DMS114 treated with DMSO at 0.1 percent for 48 hours (cell line): ENCODE measurements at regions not wholly inside any gene's neighbourhood (a gene's known extent, or its start where the extent isn't known, plus 50 kb on each side); places are given as distances from the start of the nearest gene placed in this dataset.
"Not testable (repeated sequence)": the region's sequence is repeated elsewhere in the genome, so short reads cannot be mapped to it uniquely, and the experiment has no call there.

Experiments used
- DNase-seq: peaks from one replicate; lab custom pipeline; 2025; ENCODE audit not compliant: unreplicated experiment; lab: John Stamatoyannopoulos, UW

DNA sequence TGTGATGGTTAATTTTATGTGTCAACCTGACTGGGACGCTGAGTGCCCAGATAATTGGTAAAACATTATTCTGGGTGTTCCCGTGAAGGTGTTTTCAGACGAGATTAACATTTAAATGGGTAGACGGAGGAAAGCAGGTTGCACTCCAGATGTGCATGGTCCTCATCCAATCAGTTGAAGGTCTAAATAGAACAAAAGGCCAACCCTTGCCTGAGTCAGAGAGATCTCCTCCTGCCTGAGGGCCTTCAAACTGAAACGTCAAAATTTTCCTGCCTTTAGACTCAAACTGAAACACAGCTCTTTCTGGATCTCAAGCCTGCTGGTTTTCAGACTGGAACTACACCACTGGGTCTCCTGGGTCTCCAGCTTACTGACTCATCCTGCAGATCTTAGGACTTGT is 73.5 kb downstream of the NPIPA8 start:
- not testable (repeated sequence) for DNase-seq

DNA sequence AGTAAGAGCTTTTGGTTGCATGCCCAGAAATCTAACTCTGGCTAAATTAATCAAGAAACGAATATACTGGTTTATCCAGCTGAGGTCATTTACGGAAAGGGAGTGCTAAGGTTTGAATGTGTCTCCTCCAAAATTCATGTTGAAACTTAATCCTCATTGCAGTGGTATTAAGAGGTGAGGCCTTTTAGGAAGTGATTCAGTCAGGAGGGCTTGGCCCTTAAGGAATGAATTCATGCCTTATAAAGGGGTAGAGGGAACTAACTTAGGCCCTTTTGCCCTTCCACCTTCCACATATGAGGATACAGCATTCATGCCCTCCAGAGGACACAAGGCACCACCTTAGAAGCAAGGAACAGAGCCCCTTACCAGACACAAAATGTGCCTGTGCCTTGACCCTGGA is 74.7 kb downstream of the NPIPA8 start:
- DNase-seq: not testable (repeated sequence)

DNA sequence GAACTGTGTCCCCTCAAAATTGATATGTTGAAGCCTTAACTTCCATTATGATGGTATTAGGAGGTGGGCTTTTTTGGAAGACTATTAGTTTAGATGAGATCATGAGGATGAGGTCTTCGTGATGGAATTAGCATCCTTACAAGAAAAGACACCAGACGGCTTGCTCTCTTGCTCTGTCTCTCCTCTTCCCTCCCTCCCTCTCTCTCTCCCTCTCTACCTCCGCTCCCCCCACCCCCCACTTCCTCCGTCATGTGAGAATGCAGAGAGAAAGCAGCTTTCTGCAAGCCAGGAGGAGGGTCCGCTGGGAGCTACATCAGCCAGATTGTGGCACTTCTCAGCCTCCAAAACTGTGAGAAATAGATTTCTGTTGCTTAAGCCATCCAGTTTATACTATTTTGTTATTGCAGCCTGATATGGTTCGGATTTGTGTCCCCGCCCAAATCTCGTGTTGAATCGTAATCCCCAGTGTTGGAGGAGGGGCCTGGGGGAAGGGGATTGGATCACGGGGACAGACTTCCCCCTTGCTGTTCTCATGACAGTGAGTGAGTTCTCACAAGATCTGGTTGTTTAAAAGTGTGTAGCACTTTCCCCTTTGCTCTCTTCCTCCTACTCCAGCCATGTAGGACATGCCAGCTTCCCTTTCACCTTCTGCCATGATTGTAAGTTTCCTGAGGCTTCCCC is 76.9 kb downstream of the NPIPA8 start:
- not testable (repeated sequence) for DNase-seq

DNA sequence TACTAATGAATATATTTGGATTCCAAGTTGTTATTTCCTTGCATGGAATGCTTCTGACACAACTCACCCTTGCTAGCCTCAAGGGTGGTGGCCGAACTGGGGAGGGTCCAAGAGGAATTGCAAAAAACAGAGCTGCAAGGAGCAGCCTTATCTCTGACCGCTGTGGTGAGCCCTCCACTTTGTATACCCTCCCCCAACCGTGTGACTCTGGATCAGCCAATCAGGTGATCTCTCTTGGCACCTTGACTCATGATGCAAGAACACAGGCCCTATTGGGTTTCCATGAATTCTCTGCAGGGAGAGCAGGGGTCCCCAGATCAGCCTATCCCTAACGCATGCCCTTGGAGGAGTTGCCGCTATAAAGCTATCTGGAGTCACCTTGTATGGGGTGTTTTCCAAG is 83.6 kb downstream of the NPIPA8 start:
- not testable (repeated sequence) for DNase-seq

DNA sequence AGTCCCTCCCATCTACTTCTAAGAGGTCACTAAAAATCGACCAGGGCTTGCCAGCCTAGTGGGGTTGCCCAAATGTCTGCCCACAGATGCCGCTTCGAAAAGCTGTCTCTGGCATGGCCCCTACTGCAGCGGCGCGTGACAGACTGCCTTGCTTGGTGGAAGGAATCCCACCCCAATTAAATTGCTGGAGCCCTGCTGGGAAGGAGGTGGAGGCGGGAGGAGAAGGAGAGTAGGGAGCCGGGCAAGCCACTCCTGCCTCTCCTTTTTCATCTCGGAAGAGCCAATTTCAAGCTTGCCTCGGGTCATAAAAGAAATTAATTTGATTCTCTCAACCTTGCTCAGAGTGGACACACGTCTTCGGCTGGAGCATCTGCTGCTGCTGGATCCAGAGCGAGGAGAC is 106.0 kb downstream of the NPIPA8 start:
- DNase-seq: not testable (repeated sequence)

DNA sequence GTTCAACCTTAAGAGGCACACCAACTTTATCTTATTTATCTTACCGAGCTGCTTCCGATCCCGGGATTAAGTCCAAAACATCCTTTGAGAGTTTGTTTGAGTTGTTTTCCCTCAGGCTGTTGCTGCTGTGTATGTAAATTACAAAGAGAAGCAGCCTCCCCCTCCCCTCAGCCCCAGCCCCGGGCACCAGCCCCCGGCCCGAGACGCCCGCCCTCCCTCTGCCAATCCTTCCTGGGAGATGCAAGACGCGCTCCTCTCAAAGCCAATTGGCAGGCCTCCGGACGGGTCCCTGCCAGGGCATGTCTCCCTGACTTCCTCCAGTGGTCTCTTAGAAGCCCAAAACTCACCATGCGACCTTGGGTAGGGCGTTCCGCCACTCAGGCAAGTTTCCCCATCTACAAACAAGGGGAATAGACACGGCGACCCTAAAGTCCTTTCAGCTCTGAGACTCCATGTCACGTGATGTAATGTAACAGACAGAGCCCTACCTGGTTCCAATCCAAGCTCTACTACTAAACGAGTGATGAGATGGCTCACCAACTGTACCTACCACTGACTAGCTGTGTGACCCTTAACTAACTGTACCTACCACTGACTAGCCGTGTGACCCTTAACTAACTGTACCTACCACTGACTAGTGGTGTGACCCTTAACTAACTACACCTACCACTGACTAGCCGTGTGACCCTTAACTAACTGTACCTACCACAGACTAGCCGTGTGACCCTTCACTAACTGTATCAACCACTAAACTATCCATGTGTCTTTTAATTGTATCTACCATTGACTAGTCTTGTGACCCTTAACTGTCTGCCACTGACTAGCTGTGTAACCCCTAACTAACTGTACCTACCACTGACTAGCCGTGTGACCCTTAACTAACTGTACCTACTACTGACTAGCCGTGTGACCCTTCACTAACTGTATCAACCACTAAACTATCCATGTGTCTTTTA is 114.2 kb downstream of the NPIPA8 start:
- DNase-seq: not testable (repeated sequence)

DNA sequence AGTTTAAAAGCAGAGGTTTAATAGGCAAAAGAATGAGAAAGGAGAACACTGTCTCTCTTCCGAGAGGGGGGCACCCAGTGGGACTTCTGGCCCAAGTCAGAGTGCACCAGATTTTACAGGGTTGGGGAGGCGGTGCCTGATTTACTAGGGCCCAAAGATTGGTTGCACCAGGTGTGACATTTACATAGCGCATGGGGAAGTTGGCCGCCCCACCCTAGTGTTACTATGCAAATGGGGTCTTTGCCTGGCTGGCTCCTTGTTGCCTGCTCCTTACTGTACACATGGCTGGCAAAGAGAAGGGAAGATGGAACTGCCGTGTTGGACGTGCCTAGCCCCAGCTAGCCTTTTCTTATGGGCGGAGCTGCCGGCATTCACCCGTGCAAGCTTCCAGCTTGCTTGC is 118.8 kb downstream of the NPIPA8 start:
- DNase-seq: not testable (repeated sequence)

DNA sequence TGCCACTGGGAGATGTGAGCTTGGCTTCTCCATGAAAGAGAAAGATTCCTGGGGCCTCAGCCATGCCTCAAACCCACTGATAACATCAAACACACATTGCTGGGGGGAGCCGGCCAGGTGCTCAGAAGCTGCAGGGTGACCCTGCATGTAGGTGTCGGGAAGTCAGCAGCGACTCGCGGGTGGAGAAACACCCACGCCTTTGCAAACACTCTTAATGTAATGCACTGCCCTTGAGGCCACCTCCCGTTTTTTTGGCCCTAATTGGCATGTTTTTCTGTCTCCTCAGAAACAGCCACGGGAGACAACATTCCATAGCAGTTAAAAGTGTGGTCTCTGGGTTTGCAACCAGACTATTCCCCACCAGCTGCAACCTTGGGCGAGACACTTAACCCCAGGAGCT is 119.7 kb downstream of the NPIPA8 start:
- not testable (repeated sequence) for DNase-seq

DNA sequence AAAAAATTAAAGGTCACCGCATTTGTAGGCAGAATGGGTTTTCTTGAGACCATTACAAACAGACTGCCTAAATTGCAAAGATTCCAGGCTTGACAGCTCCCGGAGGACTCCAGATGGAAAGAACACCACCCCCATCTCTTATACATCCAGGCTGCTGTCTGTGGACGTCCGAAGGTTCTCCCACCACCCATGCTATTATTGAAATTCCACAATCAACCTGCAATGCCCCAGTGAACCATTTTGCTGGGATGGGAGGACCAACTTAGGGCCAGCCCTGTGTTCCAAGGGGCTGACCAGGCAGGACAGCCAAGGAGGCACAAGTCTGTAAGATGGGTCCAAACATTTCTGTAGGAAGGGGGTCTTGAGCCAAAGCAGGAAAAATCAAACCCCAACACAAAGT is 122.7 kb downstream of the NPIPA8 start:
- DNase-seq: not testable (repeated sequence)

DNA sequence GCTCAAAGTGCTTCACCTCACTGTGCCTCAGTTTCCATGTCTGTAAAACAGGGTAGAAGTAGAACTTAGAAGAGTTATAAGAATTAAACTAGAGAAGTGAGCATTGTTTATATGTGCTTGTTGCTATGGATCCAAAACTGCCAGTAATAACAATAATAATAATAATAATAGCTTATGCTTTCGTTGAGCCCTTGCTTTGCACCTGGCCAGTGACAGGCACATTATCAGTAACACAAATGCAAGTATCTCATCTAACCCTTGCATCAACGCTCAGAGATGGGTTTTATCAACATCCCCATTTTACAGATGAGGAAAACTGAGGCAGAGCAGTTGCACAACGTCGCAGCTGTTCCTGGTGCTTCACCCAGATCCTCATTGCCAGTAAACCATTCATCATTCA is 125.0 kb downstream of the NPIPA8 start:
- not testable (repeated sequence) for DNase-seq

DNA sequence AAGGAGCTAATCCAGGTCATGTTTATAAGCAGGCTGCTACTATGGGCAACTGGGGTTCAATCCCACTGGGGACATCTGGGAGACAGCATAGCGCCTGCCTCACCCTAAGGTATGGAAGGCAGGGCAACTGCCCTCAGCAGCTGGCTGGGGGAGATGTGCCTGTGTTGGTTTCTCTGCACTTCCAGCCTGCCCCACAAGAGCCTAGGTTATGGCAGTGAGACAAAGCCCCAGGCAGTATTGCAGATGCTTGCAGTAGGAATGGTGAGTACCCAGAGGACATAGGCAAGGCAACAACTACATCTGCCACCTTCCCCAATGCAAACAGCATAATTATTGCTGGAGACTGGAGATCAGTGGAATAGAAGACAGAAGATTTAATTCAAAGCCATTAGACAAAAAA is 131.8 kb downstream of the NPIPA8 start:
- DNase-seq: not testable (repeated sequence)

DNA sequence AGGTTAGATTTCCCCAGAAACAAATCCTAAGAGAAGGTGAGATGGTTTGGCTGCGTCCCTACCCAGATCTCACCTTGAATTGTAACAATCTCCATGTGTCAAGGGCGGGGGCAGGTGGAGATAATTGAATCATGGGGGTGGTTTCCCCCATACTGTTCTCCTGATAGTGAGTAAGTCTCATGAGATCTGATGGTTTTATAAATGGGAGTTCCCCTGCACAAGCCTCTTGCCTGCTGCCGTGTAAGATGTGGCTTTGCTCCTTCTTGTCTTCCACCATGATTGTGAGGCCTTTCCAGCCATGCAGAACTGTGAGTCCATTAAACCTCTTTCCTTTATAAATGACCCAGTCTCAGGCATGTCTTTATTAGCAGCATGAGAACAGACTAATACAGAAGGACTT is 132.2 kb downstream of the NPIPA8 start:
- DNase-seq: not testable (repeated sequence)

DNA sequence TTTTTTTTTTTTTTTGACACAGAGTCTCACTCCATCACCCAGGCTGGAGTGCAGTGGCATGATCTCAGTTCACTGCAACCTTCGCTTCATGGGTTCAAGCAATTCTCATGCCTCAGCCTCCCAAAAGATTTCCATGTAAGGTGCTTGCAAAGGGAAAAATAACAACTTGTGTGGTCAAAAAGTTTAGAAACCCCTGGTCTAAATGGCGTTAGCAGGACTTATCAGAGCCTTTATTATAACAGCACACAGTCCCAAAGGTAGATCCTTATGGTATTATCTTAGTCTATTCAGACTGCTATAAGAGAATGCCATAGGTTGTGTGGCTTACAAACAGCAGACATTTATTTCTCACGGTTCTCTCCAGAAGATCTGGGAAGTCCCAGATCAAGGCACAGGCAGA is 135.0 kb downstream of the NPIPA8 start:
- not testable (repeated sequence) for DNase-seq

DNA sequence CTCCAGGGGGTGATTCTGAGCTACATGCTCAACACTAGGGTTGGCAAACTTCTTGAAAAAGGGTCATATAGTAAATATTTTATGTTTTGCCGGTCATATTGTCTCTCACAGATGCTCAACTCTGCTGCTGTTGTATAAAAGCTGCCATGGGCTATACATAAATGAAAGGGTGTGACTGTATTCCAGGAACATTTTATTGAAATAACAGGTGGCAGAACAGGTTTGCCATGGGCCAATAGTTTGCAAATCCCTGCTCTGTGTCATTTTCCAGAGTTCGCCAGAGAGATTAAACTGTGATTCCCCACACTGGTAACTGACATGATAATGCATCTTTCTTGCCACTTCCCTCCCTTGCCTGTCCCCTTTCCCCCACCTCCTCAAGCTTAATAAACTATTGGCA is 144.1 kb downstream of the NPIPA8 start:
- not testable (repeated sequence) for DNase-seq

DNA sequence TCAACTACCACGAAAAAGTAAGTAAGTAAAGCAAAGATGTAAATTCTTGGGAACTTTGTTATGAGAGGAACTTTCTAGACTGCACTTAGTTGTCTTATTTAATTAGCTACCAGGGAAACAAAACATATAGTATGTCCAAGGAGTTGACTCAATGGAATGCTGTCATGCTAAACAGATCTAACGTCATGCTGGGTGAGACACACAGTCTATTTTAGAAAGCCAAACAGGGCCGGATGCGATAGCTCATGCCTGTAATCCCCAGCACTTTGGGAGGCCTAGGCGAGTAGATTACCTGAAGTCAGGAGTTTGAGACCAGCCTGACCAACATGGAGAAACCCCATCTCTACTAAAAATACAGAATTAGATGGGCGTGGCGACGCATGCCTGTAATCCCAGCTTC is 146.4 kb downstream of the NPIPA8 start:
- DNase-seq: not testable (repeated sequence)

DNA sequence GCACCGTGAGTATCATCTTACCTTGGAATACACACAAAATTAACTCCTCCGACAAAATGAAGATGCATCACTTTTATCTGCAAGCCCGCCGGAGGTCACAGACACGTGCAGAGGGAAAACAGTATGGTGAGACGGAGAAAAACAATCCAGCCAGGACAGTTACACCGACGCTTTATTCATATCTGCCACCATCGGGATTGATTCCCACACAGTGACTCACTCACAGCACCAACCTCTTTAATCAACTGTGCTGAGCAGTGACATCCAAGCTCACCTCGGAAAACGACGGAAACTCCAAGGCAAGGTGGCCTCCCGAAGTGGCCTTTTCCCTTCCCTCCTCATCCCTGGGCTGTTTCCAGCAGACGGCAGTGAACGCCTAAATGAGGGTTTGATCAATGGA is 151.8 kb downstream of the NPIPA8 start:
- not testable (repeated sequence) for DNase-seq

DNA sequence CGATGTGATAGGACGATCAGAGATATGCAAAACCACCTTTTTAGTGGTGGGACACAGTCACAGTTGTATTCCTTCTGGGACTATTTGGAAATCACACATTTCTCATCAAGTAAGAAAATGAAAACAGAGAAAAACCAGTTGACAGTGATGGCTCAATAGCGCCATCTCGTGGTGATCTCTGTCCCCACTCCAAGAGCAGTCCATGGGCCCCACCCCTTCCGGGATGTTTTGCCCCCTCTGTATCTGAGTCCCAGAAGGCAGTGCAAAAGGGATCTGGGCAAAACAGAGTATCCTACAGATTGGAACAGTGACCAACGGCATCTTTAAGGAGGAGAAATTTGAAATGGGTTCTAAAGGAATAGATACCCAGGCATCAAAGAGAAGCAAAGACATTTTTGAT is 155.5 kb downstream of the NPIPA8 start:
- DNase-seq: not testable (repeated sequence)

DNA sequence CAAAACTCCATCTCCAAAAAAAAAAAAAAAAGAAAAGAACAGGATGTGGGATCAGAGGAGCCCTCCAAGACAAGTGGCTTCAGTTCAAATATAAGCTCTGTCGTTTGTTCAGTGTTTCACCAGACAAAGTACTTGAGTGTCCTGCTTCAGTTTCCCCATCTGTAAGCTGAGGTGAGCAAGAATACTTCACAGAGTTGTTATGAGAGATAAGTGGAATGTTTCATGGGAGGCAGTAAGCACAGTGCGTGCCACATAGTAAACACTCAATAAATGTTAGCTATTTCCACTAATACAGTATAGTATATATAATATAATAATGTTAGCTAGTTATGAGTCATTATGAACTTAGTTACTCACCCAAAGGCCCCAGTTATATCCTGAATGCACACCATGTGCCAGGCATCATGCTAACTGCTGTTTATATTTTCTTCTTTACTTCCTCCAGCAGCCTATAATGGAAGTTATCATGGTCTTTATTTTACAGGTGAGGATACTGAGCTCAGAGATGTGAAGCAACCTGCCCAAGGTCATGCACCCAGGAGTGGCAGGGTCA is 162.5 kb downstream of the NPIPA8 start:
- not testable (repeated sequence) for DNase-seq

DNA sequence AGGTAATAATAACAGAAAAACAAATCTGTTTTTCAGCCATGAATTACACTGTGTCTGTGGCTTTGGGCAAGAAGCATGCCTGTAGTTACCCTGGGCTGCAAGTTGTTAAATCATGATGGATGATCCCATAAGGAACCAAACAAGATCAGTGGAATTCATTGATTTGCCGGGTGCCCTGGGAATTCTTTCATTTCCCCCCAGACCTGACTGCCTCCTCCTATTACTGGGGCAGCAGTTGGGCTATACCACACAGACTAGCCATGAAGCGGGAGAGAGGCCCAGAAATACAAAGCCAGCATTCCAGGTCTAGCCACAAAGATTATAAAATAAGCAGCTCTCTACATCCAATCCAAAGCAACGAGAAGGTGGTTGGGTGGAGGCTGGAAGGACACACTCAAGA is 174.2 kb downstream of the NPIPA8 start:
- not testable (repeated sequence) for DNase-seq

DNA sequence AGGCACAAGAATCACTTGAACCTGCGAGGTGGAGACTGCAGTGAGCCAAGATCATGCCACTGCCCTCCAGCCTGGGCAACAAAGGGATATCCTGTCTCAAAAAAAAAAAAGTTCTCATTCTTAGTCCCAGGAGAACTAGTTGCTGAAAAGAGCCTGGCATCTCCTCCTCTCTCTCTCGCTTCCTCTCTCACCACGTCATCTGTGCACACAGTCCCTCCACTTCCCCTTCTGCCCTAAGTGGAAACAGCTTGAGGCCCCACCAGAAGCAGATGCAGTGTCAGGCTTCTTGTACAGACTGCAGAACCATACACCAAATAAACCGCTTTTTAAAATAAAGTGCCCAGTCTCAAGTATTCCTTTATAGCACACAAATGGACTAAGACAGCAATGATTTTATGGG is 175.3 kb downstream of the NPIPA8 start:
- DNase-seq: not testable (repeated sequence)

DNA sequence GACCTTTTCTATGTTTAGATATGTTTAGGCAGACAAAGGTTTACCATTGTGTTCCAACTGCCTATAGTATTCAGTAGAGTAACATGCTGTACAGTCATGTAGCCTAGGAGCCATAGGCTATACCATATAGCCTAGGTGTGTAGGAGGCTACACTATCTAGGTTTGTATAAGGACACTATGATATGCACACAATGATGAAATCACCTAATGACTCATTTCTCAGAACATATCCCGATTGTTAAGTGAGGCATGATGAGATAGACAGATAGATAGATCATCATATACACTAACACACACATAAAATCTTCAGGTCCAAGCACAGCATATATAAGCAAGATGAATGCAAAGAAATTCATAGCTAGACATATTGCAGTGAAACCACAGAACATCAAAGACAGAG is 177.4 kb downstream of the NPIPA8 start:
- not testable (repeated sequence) for DNase-seq

DNA sequence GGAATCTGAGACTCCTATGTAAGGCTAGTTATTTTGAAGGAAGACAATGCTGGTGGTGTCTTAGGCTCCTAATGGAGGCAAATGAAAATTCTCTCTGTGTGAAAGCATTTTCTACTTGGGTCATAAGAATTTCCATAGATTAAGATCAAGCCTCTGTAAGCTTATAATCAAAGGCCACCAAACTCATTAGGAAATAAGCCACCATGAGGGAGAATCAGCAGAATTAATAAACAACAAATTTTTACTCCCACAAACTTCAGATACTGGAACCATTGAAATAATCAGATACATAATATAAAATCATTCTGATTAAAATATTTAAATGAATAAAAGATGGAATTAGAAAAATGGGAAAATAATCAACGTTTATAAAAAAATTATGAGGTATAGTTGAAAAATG is 178.7 kb downstream of the NPIPA8 start:
- not testable (repeated sequence) for DNase-seq
